SJCRH30 (cell line): ENCODE measurements at regions not wholly inside any gene's neighbourhood (a gene's known extent, or its start where the extent isn't known, plus 50 kb on each side); places are given as distances from the start of the nearest gene placed in this dataset.

Source experiments
- DNase-seq, 2 experiments: peaks; one replicate each; pipeline ENCODE4 v3.0.0-alpha.2; 2015 to 2020
- H3K27ac ChIP-seq: fragments of 250-450 bp; sonication (Bioruptor Pico); 2 replicates; pipeline ENCODE4 v1.5.1; 2020; ENCODE audit warnings: mild to moderate bottlenecking, moderate library complexity
- H3K27me3 ChIP-seq: fragments of 250-450 bp; sonication (Bioruptor Pico); 2 replicates; pipeline ENCODE4 v1.5.1; 2020; ENCODE audit warnings: mild to moderate bottlenecking, moderate library complexity
- H3K36me3 ChIP-seq: fragments of 250-450 bp; sonication (Bioruptor Pico); 2 replicates; pipeline ENCODE4 v1.5.1; 2020; ENCODE audit warnings: mild to moderate bottlenecking, moderate library complexity
- H3K4me1 ChIP-seq: fragments of 250-450 bp; sonication (Bioruptor Pico); 2 replicates; pipeline ENCODE4 v1.5.1; 2020; ENCODE audit warnings: mild to moderate bottlenecking, moderate library complexity
- H3K4me3 ChIP-seq: fragments of 250-450 bp; sonication (Bioruptor Pico); 2 replicates; pipeline ENCODE4 v1.5.1; 2020; ENCODE audit warnings: mild to moderate bottlenecking, moderate library complexity
- H3K9me3 ChIP-seq: fragments of 250-450 bp; sonication (Bioruptor Pico); replicated peaks from 2 replicates; pipeline ENCODE4 v1.5.1; 2020; ENCODE audit warnings: mild to moderate bottlenecking, moderate library complexity

DNA sequence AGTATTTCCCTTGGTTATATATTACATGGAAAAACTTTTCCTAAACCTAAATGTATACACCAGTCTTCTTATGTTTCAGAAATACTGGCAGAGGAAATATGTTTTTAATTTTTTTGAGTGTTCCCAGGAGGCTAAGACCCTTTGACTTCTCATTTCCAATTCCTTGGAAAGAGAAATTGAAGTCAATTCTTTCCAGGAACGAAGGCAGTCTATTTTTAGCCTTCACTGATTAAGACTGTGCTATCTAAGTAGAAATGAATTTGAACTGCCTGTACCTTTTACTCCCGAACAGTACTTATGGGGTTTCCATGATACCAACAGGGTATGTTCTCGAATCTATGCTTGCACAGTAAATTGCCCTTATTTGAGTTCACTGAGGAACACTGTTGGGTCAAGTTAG is 340.3 kb upstream of the CD180 start:
- Histone ChIP-seq H3K27ac (no peak overlapping the region), H3K4me1 (no peaks in the 10 kb centered on the region), H3K36me3 (no peaks in the 10 kb centered on the region), H3K9me3 (no peaks in the 10 kb centered on the region), H3K4me3 (no peak overlapping the region), H3K27me3 (no peaks in the 10 kb centered on the region)
- DNase-seq: no peak

DNA sequence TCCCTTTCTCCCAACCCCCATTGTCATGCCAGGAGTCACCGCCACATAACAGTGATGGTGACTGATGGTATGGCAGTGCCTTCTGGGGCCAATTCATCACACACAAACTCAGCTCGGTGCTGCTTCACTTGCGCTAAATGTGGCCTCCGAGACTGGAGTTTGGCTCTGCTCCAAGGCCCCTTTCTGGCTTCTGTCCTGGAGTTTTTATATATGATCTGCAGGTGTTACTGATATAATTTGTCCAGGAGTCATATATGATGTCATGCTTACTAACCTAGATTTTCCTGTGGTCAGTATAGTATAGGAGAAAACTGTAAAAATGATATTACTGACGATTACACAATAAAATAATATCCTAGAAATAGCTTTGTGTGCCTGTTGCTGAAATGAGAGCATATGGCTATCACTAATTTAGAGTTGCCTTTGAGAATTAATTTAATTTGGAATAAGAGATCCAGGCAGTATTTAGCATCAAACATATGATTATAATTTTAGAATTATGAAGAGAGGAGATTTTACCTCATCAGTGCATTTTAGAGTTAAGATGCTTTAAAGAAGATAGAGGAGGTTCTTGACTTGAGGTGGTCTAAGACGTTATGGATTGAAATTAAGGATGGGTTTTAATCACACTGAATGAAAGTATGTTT is 334.1 kb upstream of the CD180 start:
- H3K36me3 ChIP-seq: no peaks in the 10 kb centered on the region
- H3K4me1 ChIP-seq: no peaks in the 10 kb centered on the region
- no peak overlapping the region for H3K4me3 ChIP-seq
- H3K27me3 ChIP-seq: no peaks in the 10 kb centered on the region
- H3K27ac ChIP-seq: no peak overlapping the region
- H3K9me3 ChIP-seq: no peaks in the 10 kb centered on the region
- peak; percentile 5 to 25 for DNase-seq

DNA sequence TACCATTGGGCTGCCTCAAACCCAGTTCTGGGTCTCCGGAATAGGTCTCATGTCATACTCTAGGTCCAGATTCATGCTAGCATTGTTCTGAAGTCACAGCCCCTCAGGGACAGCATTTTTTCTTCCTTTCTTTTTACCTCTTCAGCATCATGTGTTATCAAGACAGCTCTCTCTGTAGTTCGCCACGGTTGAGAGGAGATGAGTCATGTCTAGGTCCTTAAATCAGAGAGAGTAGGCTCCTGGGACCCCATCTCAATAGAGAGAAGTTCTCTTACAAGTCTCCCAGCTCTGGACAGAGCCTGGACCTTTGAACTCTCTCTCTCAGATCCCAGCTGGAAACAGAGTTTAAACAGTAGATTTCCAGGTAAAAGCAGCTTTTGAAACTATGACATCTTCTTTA is 332.4 kb upstream of the CD180 start:
- Histone ChIP-seq H3K4me3 (no peak overlapping the region), H3K36me3 (no peaks in the 10 kb centered on the region), H3K27me3 (no peaks in the 10 kb centered on the region), H3K4me1 (no peaks in the 10 kb centered on the region), H3K27ac (no peak overlapping the region), H3K9me3 (no peaks in the 10 kb centered on the region)
- no peak for DNase-seq

- Histone ChIP-seq H3K36me3 (no peaks in the 10 kb centered on the region), H3K4me1 (no peaks in the 10 kb centered on the region), H3K27ac (no peak overlapping the region), H3K4me3 (no peak overlapping the region), H3K27me3 (no peaks in the 10 kb centered on the region), H3K9me3 (no peaks in the 10 kb centered on the region)
- DNase-seq: no peak
Observed at GRCh38 chr5:67526793-67527192, 330.2 kb upstream of the CD180 start.

DNA sequence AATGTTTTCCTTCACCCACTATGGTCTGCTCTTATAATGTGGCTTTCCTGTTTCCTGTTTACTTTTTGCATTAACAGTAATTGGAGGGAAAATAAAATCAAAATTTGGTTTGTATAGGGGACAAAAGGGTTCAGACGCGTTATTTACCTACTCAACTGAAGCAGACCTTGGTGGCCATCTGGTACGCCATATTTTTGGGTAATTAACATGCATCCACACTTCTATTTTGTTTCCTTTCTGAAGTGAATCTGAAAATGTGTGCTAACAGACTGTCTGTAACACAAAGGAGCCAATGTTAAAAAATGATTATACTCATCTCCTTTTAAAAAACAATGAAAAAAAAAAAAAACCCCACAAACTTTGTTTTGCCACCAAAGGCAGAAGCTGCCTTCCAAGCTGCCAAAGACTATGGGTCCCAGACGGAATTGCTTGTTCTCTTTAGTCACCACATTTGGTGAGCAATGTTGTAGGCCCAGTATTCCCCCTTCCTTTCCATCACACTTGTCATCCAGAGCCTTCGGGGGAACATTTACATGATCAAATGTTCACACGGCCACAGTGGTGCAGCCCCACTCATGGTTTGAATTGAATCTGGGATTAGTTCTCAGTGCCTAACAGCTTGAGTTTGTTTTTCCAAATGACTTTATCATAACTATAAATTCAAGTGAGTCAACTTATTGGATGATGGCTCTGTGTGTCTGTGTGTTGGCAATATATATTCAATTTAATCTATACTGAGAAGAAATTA is 323.7 kb upstream of the CD180 start:
- Histone ChIP-seq H3K36me3 (no peaks in the 10 kb centered on the region), H3K9me3 (no peaks in the 10 kb centered on the region), H3K27ac (no peak overlapping the region), H3K4me3 (no peak overlapping the region), H3K4me1 (no peaks in the 10 kb centered on the region), H3K27me3 (no peaks in the 10 kb centered on the region; the same call in 1 of the 2 replicates)
- DNase-seq: no peak

DNA sequence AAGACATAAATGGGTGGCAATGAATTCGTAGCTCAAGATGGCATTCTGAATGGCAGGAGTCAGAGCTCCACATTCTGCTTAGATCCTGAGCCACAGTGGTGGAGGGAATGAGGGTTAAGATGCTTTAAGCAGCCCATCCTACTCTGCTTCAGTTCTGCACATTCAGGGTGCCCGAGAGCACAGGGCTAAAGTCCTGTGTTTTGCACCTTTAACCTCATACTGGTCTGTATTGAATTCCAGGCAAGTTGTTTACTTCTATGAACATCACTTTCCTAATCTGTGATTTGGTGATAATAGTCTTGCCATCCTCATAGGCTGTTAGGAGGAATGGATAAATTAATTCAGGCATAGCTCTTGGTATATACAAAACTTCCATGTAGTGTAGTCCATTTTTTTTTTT is 321.6 kb upstream of the CD180 start:
- Histone ChIP-seq H3K4me3 (no peak overlapping the region), H3K27ac (no peak overlapping the region), H3K27me3 (no peaks in the 10 kb centered on the region; the same call in 1 of the 2 replicates), H3K9me3 (no peaks in the 10 kb centered on the region), H3K36me3 (no peaks in the 10 kb centered on the region), H3K4me1 (no peaks in the 10 kb centered on the region)
- no peak for DNase-seq

DNA sequence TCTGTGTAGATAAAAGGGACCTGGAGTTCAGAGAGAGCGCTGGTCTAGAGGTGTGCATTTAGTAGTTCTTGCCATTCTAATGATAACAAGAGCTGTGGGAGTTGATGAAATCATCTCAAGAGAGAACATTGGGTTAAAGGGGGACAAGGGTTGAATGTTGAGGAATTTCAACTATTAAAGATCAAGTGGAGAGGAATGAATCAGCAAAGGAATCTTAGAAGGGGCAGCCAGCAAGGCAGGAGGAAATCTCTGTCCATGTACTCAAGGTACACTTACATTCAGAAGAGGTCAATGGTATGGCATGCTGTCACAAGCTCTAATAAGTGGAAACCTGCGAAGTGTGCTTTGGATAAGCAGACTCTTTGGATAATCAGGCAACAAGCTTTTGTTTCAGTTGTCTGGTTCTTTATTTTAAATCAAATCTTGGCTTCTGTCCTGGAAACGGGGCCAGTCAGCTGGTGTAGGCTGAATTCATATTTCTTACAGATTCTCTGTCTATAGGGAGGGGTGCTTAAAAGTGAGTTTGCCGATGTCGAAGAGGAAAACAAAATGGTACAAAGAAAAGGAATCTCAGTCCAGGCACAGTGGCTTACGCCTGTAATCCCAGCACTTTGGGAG is 320.5 kb upstream of the CD180 start:
- no peak for DNase-seq
- no peaks in the 10 kb centered on the region for H3K9me3 ChIP-seq
- no peaks in the 10 kb centered on the region for H3K4me1 ChIP-seq
- H3K36me3 ChIP-seq: no peaks in the 10 kb centered on the region
- no peak overlapping the region for H3K4me3 ChIP-seq
- H3K27me3 ChIP-seq: no peaks in the 10 kb centered on the region; the same call in 1 of the 2 replicates
- H3K27ac ChIP-seq: no peak overlapping the region

DNA sequence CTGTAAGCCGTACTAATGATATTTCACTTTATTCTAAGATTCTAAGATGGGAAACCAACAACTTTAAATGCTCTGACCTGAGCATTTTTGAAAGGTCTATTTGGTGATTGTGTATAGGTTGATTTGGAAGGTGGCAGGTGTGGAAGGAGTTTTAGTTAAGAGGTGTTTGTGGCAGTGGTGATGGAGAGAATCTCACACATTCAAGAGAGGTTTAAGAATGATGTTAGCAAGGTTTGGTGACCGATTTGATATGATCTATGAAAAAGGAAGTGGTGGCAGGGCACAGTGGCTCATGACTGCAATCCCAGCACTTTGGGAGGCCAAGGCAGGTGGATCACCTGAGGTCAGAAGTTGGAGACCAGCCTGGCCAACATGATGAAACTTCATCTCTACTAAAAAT is 319.2 kb upstream of the CD180 start:
- Histone ChIP-seq H3K27ac (no peak overlapping the region), H3K4me3 (no peak overlapping the region), H3K4me1 (no peaks in the 10 kb centered on the region), H3K9me3 (no peaks in the 10 kb centered on the region), H3K27me3 (no peaks in the 10 kb centered on the region; the same call in 1 of the 2 replicates), H3K36me3 (no peaks in the 10 kb centered on the region)
- DNase-seq: no peak

DNA sequence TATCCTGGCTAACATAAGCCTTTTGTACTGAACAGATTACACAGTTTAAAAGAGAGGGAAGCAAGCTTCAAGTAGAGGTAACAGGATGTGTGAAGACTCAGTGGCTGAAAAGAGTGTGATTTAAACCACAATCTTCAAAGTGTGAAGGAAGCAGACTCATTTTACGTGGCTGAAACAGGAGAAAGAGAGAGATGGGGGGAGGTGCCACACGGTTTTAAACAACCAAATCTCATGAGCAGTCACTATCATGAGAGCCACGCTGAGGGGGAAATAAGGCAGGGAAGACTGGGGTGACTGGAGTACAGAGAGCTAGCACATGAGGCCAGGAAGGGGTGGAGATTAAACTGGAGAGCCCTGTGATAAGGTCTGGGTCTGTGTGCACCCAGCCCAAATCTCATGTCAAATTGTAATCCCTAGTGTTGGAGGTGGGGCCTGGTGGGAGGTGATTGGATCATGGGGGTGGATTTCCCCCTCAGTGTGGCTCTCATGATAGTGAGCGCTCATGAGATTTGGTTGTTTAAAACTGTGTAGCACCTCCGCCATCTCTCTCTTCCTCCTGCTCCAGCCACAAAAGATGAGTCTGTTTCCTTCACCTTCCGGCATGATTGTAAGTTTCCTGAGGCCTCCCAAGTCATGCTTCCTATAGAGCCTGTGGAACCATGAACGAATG is 318.6 kb upstream of the CD180 start:
- Histone ChIP-seq H3K4me3 (no peak overlapping the region), H3K36me3 (no peaks in the 10 kb centered on the region), H3K9me3 (no peaks in the 10 kb centered on the region), H3K27ac (no peak overlapping the region), H3K27me3 (no peaks in the 10 kb centered on the region; the same call in 1 of the 2 replicates), H3K4me1 (no peaks in the 10 kb centered on the region)
- DNase-seq: no peak

DNA sequence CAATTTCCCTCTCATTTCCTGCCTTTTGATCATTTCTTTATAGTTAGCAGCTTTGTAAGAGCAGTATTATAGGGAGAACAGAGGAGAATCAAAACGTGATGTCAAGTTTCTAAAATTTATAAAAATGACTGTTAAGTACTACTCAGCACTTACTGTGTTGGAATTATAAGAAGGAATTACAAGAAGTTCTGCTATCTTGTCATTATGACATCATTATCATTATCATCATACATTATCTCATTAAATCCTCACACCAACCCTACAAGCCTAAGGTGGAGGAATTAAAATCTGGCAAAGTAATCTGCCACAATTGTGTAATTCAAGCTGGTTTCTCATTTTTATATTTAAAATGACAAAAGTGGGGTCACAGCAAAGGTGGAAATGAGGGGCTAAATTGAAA is 316.2 kb upstream of the CD180 start:
- H3K27me3 ChIP-seq: no peaks in the 10 kb centered on the region
- no peaks in the 10 kb centered on the region for H3K9me3 ChIP-seq
- H3K36me3 ChIP-seq: no peaks in the 10 kb centered on the region
- H3K4me3 ChIP-seq: no peak overlapping the region
- no peak for DNase-seq
- H3K4me1 ChIP-seq: no peaks in the 10 kb centered on the region
- H3K27ac ChIP-seq: no peak overlapping the region

GRCh38 chr5:67511911-67512310 is 315.3 kb upstream of the CD180 start:
- no peaks in the 10 kb centered on the region for H3K4me1 ChIP-seq
- no peak for DNase-seq
- H3K36me3 ChIP-seq: no peaks in the 10 kb centered on the region
- no peaks in the 10 kb centered on the region for H3K9me3 ChIP-seq
- no peak overlapping the region for H3K4me3 ChIP-seq
- no peak overlapping the region for H3K27ac ChIP-seq
- H3K27me3 ChIP-seq: no peaks in the 10 kb centered on the region

DNA sequence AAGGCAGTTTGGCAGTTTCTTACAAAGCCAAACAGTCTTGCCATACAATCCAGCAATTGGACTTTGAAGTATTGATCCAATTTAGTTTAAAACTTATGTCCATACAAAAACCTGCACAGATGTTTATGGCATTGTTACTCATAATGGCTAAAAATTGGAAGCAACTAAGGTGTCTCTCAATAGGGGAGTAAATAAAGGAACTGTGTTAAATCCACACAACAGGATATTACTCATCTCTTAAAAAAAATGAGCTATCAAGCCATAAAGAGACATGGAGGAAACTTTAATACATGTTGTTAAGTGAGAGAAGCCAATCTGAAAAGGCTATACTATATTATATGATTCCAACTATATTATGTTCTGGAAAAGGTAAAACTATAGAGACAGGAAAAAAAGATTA is 313.6 kb upstream of the CD180 start:
- Histone ChIP-seq H3K36me3 (no peaks in the 10 kb centered on the region), H3K9me3 (no peaks in the 10 kb centered on the region), H3K27ac (no peak overlapping the region), H3K27me3 (no peaks in the 10 kb centered on the region), H3K4me3 (no peak overlapping the region), H3K4me1 (no peaks in the 10 kb centered on the region)
- DNase-seq: no peak

GRCh38 chr5:67509402-67510186 is 313.0 kb upstream of the CD180 start:
- H3K27ac ChIP-seq: no peak overlapping the region
- no peaks in the 10 kb centered on the region for H3K36me3 ChIP-seq
- no peaks in the 10 kb centered on the region for H3K27me3 ChIP-seq
- H3K4me3 ChIP-seq: no peak overlapping the region
- no peak for DNase-seq
- no peaks in the 10 kb centered on the region for H3K9me3 ChIP-seq
- H3K4me1 ChIP-seq: no peaks in the 10 kb centered on the region

GRCh38 chr5:67506241-67506640 is 309.6 kb upstream of the CD180 start:
- Histone ChIP-seq H3K4me1 (no peaks in the 10 kb centered on the region), H3K27ac (no peak overlapping the region), H3K4me3 (no peak overlapping the region), H3K27me3 (no peaks in the 10 kb centered on the region), H3K9me3 (no peaks in the 10 kb centered on the region), H3K36me3 (no peaks in the 10 kb centered on the region)
- DNase-seq: no peak
